ENCODE measurements at regions not wholly inside any gene's neighbourhood (a gene's known extent, or its start where the extent isn't known, plus 50 kb on each side); places are given as distances from the start of the nearest gene placed in this dataset.

DNA sequence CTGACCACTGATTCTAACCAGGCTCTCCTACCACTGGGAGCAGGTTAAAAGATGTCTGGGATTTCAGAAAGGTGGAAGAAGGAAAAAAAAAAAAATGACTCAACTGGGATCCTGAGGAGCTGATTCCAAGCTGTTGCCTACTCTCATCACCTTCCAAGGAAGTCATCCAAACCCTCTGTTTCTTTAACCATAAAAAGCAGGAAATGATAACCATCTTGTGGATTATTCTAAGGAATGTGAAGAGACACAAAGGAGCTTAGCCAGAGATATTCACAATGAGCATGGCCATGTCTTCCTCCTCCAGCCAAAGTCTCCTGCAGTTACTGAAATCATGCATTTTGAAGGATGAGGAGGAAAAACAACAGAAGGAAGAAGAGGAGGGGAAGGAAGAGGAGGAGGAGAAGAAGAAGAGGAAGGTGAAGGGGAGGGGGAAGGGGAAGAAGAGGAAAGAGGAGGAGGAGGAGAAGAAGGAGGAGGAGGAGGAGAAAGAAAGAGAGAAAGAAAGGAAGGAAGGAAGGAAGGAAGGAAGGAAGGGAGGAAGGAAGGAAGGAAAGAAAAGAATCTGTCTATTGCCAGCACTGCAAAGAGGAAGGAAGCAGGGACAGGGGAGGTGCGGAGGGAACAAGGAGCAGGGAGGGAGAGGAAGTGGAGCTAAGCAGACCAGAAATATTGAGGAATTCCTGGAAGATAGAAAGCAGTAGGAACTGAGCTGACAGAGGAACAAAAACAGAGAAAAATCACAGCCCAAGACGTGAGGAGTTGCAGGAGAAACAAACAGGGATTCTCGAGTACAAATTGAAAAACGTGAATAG is 229.2 kb downstream of the UACA start:
- no peak overlapping the region for H3K9ac ChIP-seq (ENCODE audit: low read depth, low read length)
- TF ChIP-seq BHLHE40 (IDR thresholded peaks at IDR 0.05; ENCODE audit: low read depth, low read length) (no peak), MAFK (IDR thresholded peaks at IDR 0.05; ENCODE audit: low read depth, low read length) (no peak), RAD21 (IDR thresholded peaks at IDR 0.05; ENCODE audit: low read length) (no peak), FOS (IDR thresholded peaks at IDR 0.05; ENCODE audit: low read depth, low read length) (no peak), MAZ (IDR thresholded peaks at IDR 0.05; ENCODE audit: borderline replicate concordance, low read depth, low read length) (no peak), MXI1 (IDR thresholded peaks at IDR 0.05; ENCODE audit: borderline replicate concordance, low read depth, low read length) (no peak), CEBPB (IDR thresholded peaks at IDR 0.05; ENCODE audit: low read depth, low read length) (no peak), POLR2A (IDR thresholded peaks at IDR 0.05; ENCODE audit: low read depth, low read length) (no peak), RFX5 (IDR thresholded peaks at IDR 0.05; ENCODE audit: low read depth, low read length) (no peak), RCOR1 (IDR thresholded peaks at IDR 0.05; ENCODE audit: insufficient replicate concordance, low read length) (no peak)
- TF ChIP-seq, protein P1, sequence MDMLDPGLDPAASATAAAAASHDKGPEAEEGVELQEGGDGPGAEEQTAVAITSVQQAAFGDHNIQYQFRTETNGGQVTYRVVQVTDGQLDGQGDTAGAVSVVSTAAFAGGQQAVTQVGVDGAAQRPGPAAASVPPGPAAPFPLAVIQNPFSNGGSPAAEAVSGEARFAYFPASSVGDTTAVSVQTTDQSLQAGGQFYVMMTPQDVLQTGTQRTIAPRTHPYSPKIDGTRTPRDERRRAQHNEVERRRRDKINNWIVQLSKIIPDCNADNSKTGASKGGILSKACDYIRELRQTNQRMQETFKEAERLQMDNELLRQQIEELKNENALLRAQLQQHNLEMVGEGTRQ (IDR thresholded peaks at IDR 0.05; ENCODE audit: low read depth, low read length), result no peak
- TF ChIP-seq, protein P2, sequence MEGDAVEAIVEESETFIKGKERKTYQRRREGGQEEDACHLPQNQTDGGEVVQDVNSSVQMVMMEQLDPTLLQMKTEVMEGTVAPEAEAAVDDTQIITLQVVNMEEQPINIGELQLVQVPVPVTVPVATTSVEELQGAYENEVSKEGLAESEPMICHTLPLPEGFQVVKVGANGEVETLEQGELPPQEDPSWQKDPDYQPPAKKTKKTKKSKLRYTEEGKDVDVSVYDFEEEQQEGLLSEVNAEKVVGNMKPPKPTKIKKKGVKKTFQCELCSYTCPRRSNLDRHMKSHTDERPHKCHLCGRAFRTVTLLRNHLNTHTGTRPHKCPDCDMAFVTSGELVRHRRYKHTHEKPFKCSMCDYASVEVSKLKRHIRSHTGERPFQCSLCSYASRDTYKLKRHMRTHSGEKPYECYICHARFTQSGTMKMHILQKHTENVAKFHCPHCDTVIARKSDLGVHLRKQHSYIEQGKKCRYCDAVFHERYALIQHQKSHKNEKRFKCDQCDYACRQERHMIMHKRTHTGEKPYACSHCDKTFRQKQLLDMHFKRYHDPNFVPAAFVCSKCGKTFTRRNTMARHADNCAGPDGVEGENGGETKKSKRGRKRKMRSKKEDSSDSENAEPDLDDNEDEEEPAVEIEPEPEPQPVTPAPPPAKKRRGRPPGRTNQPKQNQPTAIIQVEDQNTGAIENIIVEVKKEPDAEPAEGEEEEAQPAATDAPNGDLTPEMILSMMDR (conservative IDR thresholded peaks at IDR 0.05; ENCODE audit: low read depth, low read length), result no peak
- ATAC-seq (ENCODE audit: low read depth) (no peak), DNase-seq (no peak)
- no peak overlapping the region for H2AK5ac ChIP-seq (ENCODE audit: low read depth, low read length)
- no peak overlapping the region for H2BK15ac ChIP-seq (ENCODE audit: low read depth, low read length)
- H3K4ac ChIP-seq (ENCODE audit: low read depth, low read length), result no peak overlapping the region
- H3K14ac ChIP-seq (replicated peaks; ENCODE audit: low read depth, low read length), result no peak overlapping the region
- no peak overlapping the region for H3K56ac ChIP-seq (ENCODE audit: extremely low read depth, insufficient read depth, low read length)
- no peaks in the 10 kb centered on the region for H3K9me3 ChIP-seq (ENCODE audit: control insufficient read depth, insufficient read depth, low read length)
- peaks cover 86% of the 10 kb centered on the region for H3K27me3 ChIP-seq (ENCODE audit: control insufficient read depth, insufficient read depth, low read length)
- no peaks in the 10 kb centered on the region for H3K79me1 ChIP-seq (ENCODE audit: low read depth in 1 of 2, low read length in 2 of 2)
- no peak overlapping the region for H4K5ac ChIP-seq (ENCODE audit: low read depth, low read length)
- peaks cover 4% of the 10 kb centered on the region; the same call in 1 of the 2 replicates for H3K9me1 ChIP-seq (ENCODE audit: insufficient read depth, low read length)
- CTCF ChIA-PET, result no interaction called here
- no peak overlapping the region for H3K27ac ChIP-seq (ENCODE audit: insufficient read depth, low read length)
- H3K4me2 ChIP-seq (ENCODE audit: low read depth, low read length), result no peak overlapping the region
- dilution Hi-C loops (cut with HindIII; ENCODE audit: low sequenced_read_pairs, unreplicated experiment) (no loop called here), in situ Hi-C loops (cut with MboI; ENCODE audit: low sequenced_read_pairs) (no loop called here), intact Hi-C loops (cut with micrococcal nuclease) (no loop called here)
- H3K36me3 ChIP-seq (ENCODE audit: control insufficient read depth, insufficient read depth, low read length), result no peaks in the 10 kb centered on the region
- no peak overlapping the region for H3K18ac ChIP-seq (ENCODE audit: low read depth, low read length)
- no peak overlapping the region for H2AK9ac ChIP-seq (replicated peaks; ENCODE audit: low read depth, low read length, poor library complexity)
- H3K23ac ChIP-seq (ENCODE audit: low read depth, low read length), result no peak overlapping the region
- H2BK20ac ChIP-seq (ENCODE audit: low read depth, low read length), result no peak overlapping the region
- no peak overlapping the region for H2AFZ ChIP-seq (replicated peaks; ENCODE audit: low read length, poor library complexity)
- no peaks in the 10 kb centered on the region for H3K4me1 ChIP-seq (ENCODE audit: control insufficient read depth, insufficient read depth, low read length)
- POLR2A ChIA-PET (ENCODE audit: unreplicated experiment), result no interaction called here
- no peak overlapping the region for H4K8ac ChIP-seq (ENCODE audit: low read depth in 2 of 2, low read length in 2 of 2)
- no TSS peak for BruUV-seq (replicated peaks)
- H3K4me3 ChIP-seq (ENCODE audit: insufficient read depth, low read depth, low read length), result no peak overlapping the region
- H4K91ac ChIP-seq (ENCODE audit: insufficient read depth, low read depth, low read length), result no peak overlapping the region
- H2BK120ac ChIP-seq (ENCODE audit: low read depth, low read length), result no peak overlapping the region
- H4K20me1 ChIP-seq (ENCODE audit: insufficient read depth, low read length), result no peaks in the 10 kb centered on the region
- no peak overlapping the region for H2BK5ac ChIP-seq (ENCODE audit: low read depth, low read length, poor library complexity, severe bottlenecking)
- 58% methylated on average over 2 of the region's 4 CpGs; no CpG with 5 or more reads in 1 of the 2 experiments for whole genome bisulfite sequencing, 2 experiments (ENCODE audit: extremely low coverage in 2 of 2, insufficient read length in 1 of 2)
